HL-60 (cell line): ENCODE measurements at regions not wholly inside any gene's neighbourhood (a gene's known extent, or its start where the extent isn't known, plus 50 kb on each side); places are given as distances from the start of the nearest gene placed in this dataset.

ENCODE experiments used
- DNase-seq, 2 experiments: peaks; one replicate each; pipeline ENCODE4 v3.0.0-alpha.2; 2010 to 2020; ENCODE audit warnings: low read depth in 1 of 2, low spot score in 1 of 2
- H3K27ac ChIP-seq: fragments of 250-450 bp; sonication (Bioruptor Pico); replicated peaks from 2 replicates; pipeline ENCODE4 v1.5.1; 2020; ENCODE audit warnings: mild to moderate bottlenecking, moderate library complexity
- H3K27me3 ChIP-seq: fragments of 250-450 bp; sonication (Bioruptor Pico); 2 replicates; pipeline ENCODE4 v1.5.1; 2021; ENCODE audit warnings: mild to moderate bottlenecking, moderate library complexity; ENCODE audit not compliant: insufficient read depth, poor library complexity, severe bottlenecking
- H3K4me3 ChIP-seq: replicated peaks from 2 replicates; pipeline ENCODE4 v1.5.1; 2011; ENCODE audit warnings: mild to moderate bottlenecking, control low read depth, low read length; ENCODE audit not compliant: insufficient read depth
- GABPA ChIP-seq: IDR thresholded peaks from 2 replicates; pipeline ENCODE4 v1.6.1; 2012; ENCODE audit warnings: low read depth
- POLR2AphosphoS5 ChIP-seq: IDR thresholded peaks from 2 replicates; pipeline ENCODE4 v1.6.1; 2012; ENCODE audit warnings: low read depth
- SPI1 ChIP-seq: IDR thresholded peaks from 2 replicates; pipeline ENCODE4 v1.6.1; 2012; ENCODE audit warnings: low read depth, mild to moderate bottlenecking, borderline replicate concordance
- TF ChIP-seq, protein P1 (sequence below): IDR thresholded peaks from 2 replicates; pipeline ENCODE4 v1.6.1; 2012; ENCODE audit warnings: low read depth; ENCODE audit not compliant: insufficient replicate concordance
- TF ChIP-seq, protein P2 (sequence below): IDR thresholded peaks from one replicate; pipeline ENCODE4 v1.5.1; 2011; ENCODE audit warnings: low read length, control low read depth, inconsistent platforms; ENCODE audit not compliant: insufficient read depth

DNA sequence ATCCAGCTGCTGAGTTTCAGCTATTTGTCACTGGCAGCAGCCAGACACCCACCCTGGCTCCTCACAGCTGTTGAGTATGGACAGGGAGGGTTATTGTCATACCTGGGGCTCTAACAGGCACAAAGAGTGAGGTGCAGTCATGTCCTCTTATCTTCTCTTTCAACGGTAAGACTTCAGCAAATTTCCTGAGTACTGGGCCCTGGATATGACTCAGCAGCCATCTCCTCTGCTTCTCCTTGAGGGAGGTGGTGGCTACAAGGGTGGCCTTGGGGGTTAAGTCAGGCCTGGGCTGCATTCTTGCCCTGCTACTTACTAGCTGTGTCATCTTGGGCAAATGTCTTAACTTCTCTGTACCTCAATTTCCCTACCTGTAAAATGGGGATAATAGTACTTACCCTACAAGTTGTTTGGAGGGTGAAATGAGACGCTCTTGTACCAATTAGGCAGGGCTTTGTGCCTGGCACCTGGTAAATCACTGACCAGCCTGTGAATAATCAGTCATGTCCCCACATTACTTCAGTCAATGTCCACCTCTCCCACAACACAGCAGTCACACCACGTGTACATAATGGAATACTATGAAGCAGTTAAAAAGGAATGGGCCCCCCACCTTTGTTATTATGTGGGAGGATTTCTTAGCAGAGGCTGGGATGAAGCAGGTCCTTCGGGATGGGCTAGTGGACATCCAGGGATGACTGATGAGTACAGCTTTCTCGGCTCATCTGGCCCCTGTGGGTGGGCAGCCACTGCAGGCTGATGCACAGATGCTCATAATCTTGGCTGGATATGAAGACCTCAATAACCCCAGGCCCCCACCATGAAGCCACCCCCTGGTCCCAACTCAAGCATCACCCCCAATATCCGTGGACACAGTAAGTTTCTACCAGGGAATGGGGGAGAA is 528.8 kb downstream of the SHQ1 start:
- H3K27ac ChIP-seq, result no peak overlapping the region
- no peaks in the 10 kb centered on the region for H3K27me3 ChIP-seq
- no peak for DNase-seq
- H3K4me3 ChIP-seq, result no peak overlapping the region
- TF ChIP-seq, protein P1, sequence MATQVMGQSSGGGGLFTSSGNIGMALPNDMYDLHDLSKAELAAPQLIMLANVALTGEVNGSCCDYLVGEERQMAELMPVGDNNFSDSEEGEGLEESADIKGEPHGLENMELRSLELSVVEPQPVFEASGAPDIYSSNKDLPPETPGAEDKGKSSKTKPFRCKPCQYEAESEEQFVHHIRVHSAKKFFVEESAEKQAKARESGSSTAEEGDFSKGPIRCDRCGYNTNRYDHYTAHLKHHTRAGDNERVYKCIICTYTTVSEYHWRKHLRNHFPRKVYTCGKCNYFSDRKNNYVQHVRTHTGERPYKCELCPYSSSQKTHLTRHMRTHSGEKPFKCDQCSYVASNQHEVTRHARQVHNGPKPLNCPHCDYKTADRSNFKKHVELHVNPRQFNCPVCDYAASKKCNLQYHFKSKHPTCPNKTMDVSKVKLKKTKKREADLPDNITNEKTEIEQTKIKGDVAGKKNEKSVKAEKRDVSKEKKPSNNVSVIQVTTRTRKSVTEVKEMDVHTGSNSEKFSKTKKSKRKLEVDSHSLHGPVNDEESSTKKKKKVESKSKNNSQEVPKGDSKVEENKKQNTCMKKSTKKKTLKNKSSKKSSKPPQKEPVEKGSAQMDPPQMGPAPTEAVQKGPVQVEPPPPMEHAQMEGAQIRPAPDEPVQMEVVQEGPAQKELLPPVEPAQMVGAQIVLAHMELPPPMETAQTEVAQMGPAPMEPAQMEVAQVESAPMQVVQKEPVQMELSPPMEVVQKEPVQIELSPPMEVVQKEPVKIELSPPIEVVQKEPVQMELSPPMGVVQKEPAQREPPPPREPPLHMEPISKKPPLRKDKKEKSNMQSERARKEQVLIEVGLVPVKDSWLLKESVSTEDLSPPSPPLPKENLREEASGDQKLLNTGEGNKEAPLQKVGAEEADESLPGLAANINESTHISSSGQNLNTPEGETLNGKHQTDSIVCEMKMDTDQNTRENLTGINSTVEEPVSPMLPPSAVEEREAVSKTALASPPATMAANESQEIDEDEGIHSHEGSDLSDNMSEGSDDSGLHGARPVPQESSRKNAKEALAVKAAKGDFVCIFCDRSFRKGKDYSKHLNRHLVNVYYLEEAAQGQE, result no peak
- TF ChIP-seq POLR2AphosphoS5 (no peak), SPI1 (no peak), GABPA (no peak)

DNA sequence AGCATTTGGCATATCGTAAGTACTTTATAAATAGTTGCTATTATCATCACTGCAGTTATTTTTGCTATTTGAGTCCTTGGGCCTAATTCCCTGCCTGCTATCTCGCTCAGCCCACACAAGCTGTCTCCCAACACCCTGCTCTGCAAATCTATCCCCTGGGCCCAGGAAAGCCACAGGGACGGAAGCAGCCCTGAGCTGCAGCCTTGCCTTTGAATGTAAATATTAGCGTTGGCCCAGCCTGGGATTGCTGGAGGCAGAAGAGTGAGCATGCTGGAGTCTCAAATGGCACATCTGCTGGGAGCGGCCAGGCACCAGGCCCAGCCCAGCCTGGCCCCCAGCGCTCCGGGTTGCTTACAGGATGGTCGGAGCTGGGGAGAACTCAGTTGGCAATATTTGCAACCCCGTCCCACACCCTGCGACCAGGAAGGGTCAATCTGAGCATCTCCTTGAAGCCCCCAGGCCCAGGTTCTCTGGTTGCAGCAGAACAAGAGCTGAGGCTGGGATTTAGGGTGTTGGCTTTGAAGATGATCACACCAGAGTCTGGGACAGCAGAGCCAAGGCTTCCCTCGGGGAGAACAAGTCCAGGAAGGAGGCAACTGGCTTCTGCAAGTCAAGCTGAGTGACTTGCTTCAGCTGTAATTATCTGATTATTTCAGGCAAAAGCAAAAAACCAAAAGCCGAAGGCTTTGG is 529.6 kb downstream of the SHQ1 start:
- Histone ChIP-seq H3K27me3 (no peaks in the 10 kb centered on the region), H3K27ac (no peak overlapping the region), H3K4me3 (no peak overlapping the region)
- TF ChIP-seq POLR2AphosphoS5 (no peak), SPI1 (no peak), GABPA (no peak)
- TF ChIP-seq, protein P1, result no peak
- TF ChIP-seq, protein P2, sequence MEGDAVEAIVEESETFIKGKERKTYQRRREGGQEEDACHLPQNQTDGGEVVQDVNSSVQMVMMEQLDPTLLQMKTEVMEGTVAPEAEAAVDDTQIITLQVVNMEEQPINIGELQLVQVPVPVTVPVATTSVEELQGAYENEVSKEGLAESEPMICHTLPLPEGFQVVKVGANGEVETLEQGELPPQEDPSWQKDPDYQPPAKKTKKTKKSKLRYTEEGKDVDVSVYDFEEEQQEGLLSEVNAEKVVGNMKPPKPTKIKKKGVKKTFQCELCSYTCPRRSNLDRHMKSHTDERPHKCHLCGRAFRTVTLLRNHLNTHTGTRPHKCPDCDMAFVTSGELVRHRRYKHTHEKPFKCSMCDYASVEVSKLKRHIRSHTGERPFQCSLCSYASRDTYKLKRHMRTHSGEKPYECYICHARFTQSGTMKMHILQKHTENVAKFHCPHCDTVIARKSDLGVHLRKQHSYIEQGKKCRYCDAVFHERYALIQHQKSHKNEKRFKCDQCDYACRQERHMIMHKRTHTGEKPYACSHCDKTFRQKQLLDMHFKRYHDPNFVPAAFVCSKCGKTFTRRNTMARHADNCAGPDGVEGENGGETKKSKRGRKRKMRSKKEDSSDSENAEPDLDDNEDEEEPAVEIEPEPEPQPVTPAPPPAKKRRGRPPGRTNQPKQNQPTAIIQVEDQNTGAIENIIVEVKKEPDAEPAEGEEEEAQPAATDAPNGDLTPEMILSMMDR, result no peak
- no peak for DNase-seq

DNA sequence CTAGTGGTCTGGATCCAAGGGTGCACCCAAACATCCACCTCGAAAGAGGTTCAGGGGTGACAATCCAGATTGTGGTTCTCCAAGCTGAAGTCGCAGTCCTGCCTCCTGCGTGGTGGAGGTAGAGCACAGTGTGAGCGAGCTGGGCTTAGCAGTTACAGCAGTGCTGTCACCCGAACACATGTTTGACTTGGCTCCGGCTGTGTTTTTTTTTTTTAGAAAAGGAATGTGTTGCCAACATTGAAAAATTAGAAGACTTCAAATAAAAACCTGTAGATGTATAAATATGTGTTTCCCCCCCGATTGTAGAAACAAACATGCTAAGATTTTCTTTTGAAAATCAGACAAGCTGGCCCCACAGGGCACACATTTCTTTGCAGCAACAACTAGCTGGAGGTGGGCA is 530.8 kb downstream of the SHQ1 start:
- no peak for TF ChIP-seq POLR2AphosphoS5
- TF ChIP-seq SPI1, result no peak
- TF ChIP-seq, protein P1, result no peak
- TF ChIP-seq, protein P2, result no peak
- no peak for TF ChIP-seq GABPA
- H3K27ac ChIP-seq, result no peak overlapping the region
- H3K27me3 ChIP-seq, result no peaks in the 10 kb centered on the region
- no peak for DNase-seq
- H3K4me3 ChIP-seq, result no peak overlapping the region
